Endodermal cell (in vitro differentiated cells): ENCODE measurements at regions not wholly inside any gene's neighbourhood (a gene's known extent, or its start where the extent isn't known, plus 50 kb on each side); places are given as distances from the start of the nearest gene placed in this dataset.

Source experiments
- DNase-seq: peaks from one replicate; pipeline ENCODE4 v3.0.0-alpha.2; 2017
- H3K27ac ChIP-seq: 2 replicates; pipeline ENCODE4 v1.5.1; 2013; ENCODE audit warnings: mild to moderate bottlenecking, low read depth, low read length, moderate library complexity
- H3K27me3 ChIP-seq: 2 replicates; pipeline ENCODE4 v1.6.1; 2013; ENCODE audit warnings: mild to moderate bottlenecking, low read length, moderate library complexity; ENCODE audit not compliant: insufficient read depth, control insufficient read depth, poor library complexity, severe bottlenecking
- H3K36me3 ChIP-seq: 2 replicates; pipeline ENCODE4 v1.7.0; 2013; ENCODE audit warnings: mild to moderate bottlenecking, low read length, moderate library complexity; ENCODE audit not compliant: control insufficient read depth, insufficient read depth
- H3K4me1 ChIP-seq: one replicate; pipeline ENCODE4 v1.7.0; 2013; ENCODE audit warnings: low read length; ENCODE audit not compliant: control insufficient read depth, insufficient read depth
- H3K4me3 ChIP-seq: 2 replicates; pipeline ENCODE4 v1.5.1; 2013; ENCODE audit warnings: mild to moderate bottlenecking, low read length, moderate library complexity
- H3K9ac ChIP-seq: 2 replicates; pipeline ENCODE4 v1.6.1; 2013; ENCODE audit warnings: mild to moderate bottlenecking, low read length, moderate library complexity; ENCODE audit not compliant: poor library complexity, severe bottlenecking; ENCODE audit errors: extremely low read depth
- H3K9me3 ChIP-seq: 2 replicates; pipeline ENCODE4 v1.6.1; 2013; ENCODE audit warnings: mild to moderate bottlenecking, low read length, moderate library complexity; ENCODE audit not compliant: control insufficient read depth
- H3K27ac Mint-ChIP-seq: 2 replicates; pipeline ENCODE4 v1.8.0; 2020; ENCODE audit warnings: mixed read lengths
- H3K27me3 Mint-ChIP-seq: 2 replicates; pipeline ENCODE4 v1.8.0; 2021; ENCODE audit warnings: mild to moderate bottlenecking, mixed read lengths; ENCODE audit not compliant: insufficient read depth
- H3K36me3 Mint-ChIP-seq: 2 replicates; pipeline ENCODE4 v1.8.0; 2020; ENCODE audit warnings: low read depth, mixed read lengths
- H3K4me1 Mint-ChIP-seq: 2 replicates; pipeline ENCODE4 v1.8.0; 2020; ENCODE audit warnings: mixed read lengths
- H3K4me3 Mint-ChIP-seq: 2 replicates; pipeline ENCODE4 v1.8.0; 2020; ENCODE audit warnings: mild to moderate bottlenecking, moderate library complexity, mixed read lengths
- H3K9me3 Mint-ChIP-seq: 2 replicates; pipeline ENCODE4 v1.8.0; 2020; ENCODE audit warnings: mild to moderate bottlenecking, mixed read lengths
- WGBS, 2 experiments: methylation state at CpG; one replicate each; pipeline versions ENCODE4 v1.1.5 to v1.1.7; 2013; ENCODE audit warnings: missing lambda C conversion rate in 2 of 2, mixed read lengths in 1 of 2; ENCODE audit not compliant: insufficient coverage in 1 of 2, insufficient read length in 1 of 2; 5-methylcytosine and 5-hydroxymethylcytosine counted together
- TF ChIP-seq, protein P1 (sequence below): fragments of 200-600 bp; sonication (generic); conservative IDR thresholded peaks from 2 replicates; pipeline ENCODE4 v1.5.0; 2021; ENCODE audit warnings: antibody characterized with exemption, mild to moderate bottlenecking

GRCh38 chr3:99396651-99397275, 241.6 kb upstream of the COL8A1 start:
- no peak for DNase-seq
- H3K27me3 Mint-ChIP-seq, result no peaks in the 10 kb centered on the region
- no peak overlapping the region for H3K9ac ChIP-seq
- H3K9me3 Mint-ChIP-seq, result peaks cover 31% of the 10 kb centered on the region
- no peak overlapping the region for H3K4me3 Mint-ChIP-seq
- H3K27me3 ChIP-seq, result no peaks in the 10 kb centered on the region
- H3K4me1 ChIP-seq, result no peaks in the 10 kb centered on the region
- no peak overlapping the region for H3K27ac Mint-ChIP-seq
- TF ChIP-seq, protein P1, sequence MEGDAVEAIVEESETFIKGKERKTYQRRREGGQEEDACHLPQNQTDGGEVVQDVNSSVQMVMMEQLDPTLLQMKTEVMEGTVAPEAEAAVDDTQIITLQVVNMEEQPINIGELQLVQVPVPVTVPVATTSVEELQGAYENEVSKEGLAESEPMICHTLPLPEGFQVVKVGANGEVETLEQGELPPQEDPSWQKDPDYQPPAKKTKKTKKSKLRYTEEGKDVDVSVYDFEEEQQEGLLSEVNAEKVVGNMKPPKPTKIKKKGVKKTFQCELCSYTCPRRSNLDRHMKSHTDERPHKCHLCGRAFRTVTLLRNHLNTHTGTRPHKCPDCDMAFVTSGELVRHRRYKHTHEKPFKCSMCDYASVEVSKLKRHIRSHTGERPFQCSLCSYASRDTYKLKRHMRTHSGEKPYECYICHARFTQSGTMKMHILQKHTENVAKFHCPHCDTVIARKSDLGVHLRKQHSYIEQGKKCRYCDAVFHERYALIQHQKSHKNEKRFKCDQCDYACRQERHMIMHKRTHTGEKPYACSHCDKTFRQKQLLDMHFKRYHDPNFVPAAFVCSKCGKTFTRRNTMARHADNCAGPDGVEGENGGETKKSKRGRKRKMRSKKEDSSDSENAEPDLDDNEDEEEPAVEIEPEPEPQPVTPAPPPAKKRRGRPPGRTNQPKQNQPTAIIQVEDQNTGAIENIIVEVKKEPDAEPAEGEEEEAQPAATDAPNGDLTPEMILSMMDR, result no peak
- 80 to 92% methylated on average over 2 to 3 of the region's 3 CpGs for WGBS, 2 experiments
- H3K36me3 ChIP-seq, result no peaks in the 10 kb centered on the region
- peaks cover 3% of the 10 kb centered on the region for H3K36me3 Mint-ChIP-seq
- H3K4me3 ChIP-seq, result no peak overlapping the region
- H3K4me1 Mint-ChIP-seq, result no peaks in the 10 kb centered on the region
- H3K27ac ChIP-seq, result no peak overlapping the region
- H3K9me3 ChIP-seq, result peaks cover 25% of the 10 kb centered on the region

- 83 to 87% methylated on average over 4 to 7 of the region's 7 CpGs for WGBS, 2 experiments
- DNase-seq, result no peak
- peaks cover 25% of the 10 kb centered on the region for H3K9me3 Mint-ChIP-seq
- no peak overlapping the region for H3K4me3 ChIP-seq
- H3K27me3 ChIP-seq, result no peaks in the 10 kb centered on the region
- H3K4me1 ChIP-seq, result no peaks in the 10 kb centered on the region
- H3K4me1 Mint-ChIP-seq, result no peaks in the 10 kb centered on the region
- H3K9ac ChIP-seq, result no peak overlapping the region
- H3K36me3 ChIP-seq, result no peaks in the 10 kb centered on the region
- H3K27ac Mint-ChIP-seq, result no peak overlapping the region
- TF ChIP-seq, protein P1, result no peak
- H3K27me3 Mint-ChIP-seq, result no peaks in the 10 kb centered on the region
- peaks cover 25% of the 10 kb centered on the region for H3K9me3 ChIP-seq
- H3K27ac ChIP-seq, result no peak overlapping the region
- H3K36me3 Mint-ChIP-seq, result peaks cover 3% of the 10 kb centered on the region
- H3K4me3 Mint-ChIP-seq, result no peak overlapping the region
Measured at GRCh38 chr3:99394831-99395778, 243.3 kb upstream of the COL8A1 start.

GRCh38 chr3:99393961-99394360, 244.4 kb upstream of the COL8A1 start:
- H3K9me3 ChIP-seq, result peaks cover 16% of the 10 kb centered on the region
- H3K4me3 ChIP-seq, result no peak overlapping the region
- 81 to 89% methylated on average over 2 of the region's 2 CpGs for WGBS, 2 experiments
- peaks cover 15% of the 10 kb centered on the region for H3K9me3 Mint-ChIP-seq
- H3K36me3 ChIP-seq, result no peaks in the 10 kb centered on the region
- TF ChIP-seq, protein P1, result no peak
- no peaks in the 10 kb centered on the region for H3K4me1 ChIP-seq
- no peaks in the 10 kb centered on the region for H3K4me1 Mint-ChIP-seq
- H3K27me3 ChIP-seq, result no peaks in the 10 kb centered on the region
- H3K4me3 Mint-ChIP-seq, result no peak overlapping the region
- H3K27ac ChIP-seq, result no peak overlapping the region
- no peak overlapping the region for H3K27ac Mint-ChIP-seq
- no peak for DNase-seq
- no peaks in the 10 kb centered on the region for H3K27me3 Mint-ChIP-seq
- H3K36me3 Mint-ChIP-seq, result no peaks in the 10 kb centered on the region
- no peak overlapping the region for H3K9ac ChIP-seq
